Activated T-cell treated with anti-CD3 and anti-CD28 coated beads for 48 hours (primary cell): ENCODE measurements at regions not wholly inside any gene's neighbourhood (a gene's known extent, or its start where the extent isn't known, plus 50 kb on each side); places are given as distances from the start of the nearest gene placed in this dataset.
"Not testable (repeated sequence)": the region's sequence is repeated elsewhere in the genome, so short reads cannot be mapped to it uniquely, and the experiment has no call there.

Source experiments
- DNase-seq: peaks from one replicate; pipeline ENCODE4 v3.0.0-alpha.2; 2020; ENCODE audit warnings: low read depth

GRCh38 chr4:81595798-81596610, 124.3 kb upstream of the RASGEF1B start:
- DNase-seq, result no peak

- no peak for DNase-seq
Measured at GRCh38 chr4:81595287-81595686, 123.6 kb upstream of the RASGEF1B start.

DNA sequence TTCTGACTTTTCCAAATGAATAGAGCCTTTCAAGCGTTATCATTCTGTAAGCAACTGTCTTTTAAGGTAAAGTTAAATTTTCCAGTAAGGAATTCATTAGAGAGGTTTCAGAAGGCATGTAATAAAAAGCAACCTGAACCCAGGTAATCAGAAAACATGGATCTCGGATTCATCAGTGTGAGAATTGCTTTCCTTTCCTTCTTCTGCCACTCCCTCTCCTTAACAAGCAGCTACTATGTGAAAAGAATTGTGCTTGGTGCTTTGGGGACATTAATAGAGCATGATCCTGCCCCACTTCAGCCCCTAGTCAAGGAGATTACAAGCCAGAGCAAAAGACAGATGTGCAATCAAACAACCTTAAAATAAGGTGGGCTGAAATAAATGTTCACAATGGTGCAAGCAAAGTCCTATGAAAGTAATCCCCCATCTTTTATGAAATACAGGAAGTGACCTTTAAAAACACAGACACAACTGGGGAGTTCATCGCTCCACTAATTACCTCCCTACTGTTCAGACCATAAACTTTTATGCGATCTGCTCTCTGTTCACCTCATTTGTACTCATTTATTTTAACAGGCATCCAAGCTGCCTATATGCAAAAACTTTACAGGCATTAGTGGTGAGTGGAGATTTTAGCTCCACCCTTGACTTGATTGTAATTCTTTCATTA, 122.9 kb upstream of the RASGEF1B start:
- DNase-seq, result no peak

- no peak for DNase-seq
Measured at GRCh38 chr4:81592701-81593100, 121.0 kb upstream of the RASGEF1B start.

- DNase-seq, result no peak
Measured at GRCh38 chr4:81590596-81590995, 118.9 kb upstream of the RASGEF1B start.

- no peak for DNase-seq
Measured at GRCh38 chr4:81589262-81589661, 117.6 kb upstream of the RASGEF1B start.

- DNase-seq, result no peak
Measured at GRCh38 chr4:81586706-81587105, 115.0 kb upstream of the RASGEF1B start.

DNA sequence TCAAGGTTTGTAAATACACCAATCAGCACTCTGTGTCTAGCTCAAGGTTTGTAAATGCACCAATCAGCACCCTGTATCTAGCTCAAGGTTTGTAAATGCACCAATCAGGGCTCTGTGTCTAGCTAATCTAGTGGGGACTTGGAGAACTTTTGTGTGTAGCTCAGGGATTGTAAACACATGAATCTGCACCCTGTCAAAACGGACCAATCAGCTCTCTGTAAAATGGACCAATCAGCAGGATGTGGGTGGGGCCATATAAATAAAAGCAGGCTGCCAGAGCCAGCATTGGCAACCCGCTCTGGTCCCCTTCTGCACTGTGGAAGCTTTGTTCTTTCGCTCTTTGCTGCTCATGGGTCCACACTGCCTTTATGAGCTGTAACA, 109.3 kb upstream of the RASGEF1B start:
- not testable (repeated sequence) for DNase-seq

DNA sequence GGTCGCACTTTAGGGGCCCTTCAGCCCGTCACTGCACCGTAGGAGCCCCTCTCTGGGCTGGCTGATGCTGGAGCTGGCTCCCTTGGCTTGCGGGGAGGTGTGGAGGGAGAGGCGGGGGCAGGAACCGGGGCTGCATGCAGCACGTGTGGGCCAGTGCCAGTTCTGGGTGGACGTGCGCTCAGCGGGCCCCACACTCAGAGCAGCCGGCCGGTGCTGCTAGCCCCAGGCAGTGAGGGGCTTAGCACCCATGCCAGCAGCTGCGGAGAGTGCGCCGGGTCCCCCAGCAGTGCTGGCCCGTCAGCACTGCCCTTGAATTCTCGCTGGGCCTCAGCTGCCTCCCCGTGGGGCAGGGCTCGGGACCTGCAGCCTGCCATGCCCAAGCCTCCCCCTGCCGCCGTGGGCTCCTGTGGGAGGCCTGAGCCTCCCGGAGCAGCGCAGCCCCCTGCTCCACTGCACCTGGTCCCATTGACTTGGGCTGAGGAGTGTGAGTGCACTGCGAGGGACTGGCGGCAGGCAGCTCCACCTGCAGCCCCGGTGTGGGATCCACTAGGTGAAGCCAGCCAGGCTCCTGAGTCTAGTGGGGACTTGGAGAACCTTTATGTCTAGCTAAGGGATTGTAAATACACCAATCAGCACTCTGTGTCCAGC, 108.8 kb upstream of the RASGEF1B start:
- no peak for DNase-seq

- no peak for DNase-seq
Measured at GRCh38 chr4:81577392-81577791, 105.7 kb upstream of the RASGEF1B start.

DNA sequence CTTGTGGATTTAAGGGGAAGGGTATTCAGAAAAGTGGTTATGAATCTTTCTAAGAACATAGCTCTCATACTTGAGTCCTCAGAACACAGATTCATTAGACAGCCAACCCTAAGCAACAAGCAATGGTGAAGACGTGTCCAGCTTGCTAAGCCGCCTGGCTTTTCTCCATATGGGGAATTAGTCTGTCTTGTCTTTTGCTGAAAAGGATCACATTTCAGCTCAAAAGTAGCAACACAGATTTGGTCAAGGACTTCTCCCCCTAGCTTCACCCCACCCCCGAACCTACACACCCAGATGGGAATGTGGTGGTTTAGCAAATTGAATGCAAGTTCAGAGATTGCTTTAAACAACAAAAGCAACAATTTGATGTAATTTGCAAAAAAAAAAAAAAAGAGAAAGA, 103.3 kb upstream of the RASGEF1B start:
- DNase-seq, result no peak

DNA sequence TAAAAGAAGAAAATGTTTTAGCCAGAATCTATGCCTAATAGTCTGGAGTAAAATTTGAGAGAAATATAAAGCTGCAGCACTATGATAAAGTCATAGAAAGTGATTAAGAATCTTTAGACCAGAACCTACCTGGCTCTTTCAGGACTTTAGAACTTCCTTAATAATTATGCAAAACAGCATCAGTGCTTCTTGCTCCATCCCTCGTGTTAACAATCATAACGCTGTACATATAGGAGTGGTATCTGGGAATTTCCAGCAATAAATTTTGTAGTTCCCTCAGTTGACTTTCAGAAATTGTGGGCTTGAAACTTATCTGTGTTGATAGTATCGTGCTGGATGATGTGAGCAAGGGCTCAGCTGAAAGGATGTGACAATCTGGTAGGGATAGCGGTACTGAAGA, 102.1 kb upstream of the RASGEF1B start:
- no peak for DNase-seq

- DNase-seq, result no peak
Measured at GRCh38 chr4:81572402-81572801, 100.7 kb upstream of the RASGEF1B start.

GRCh38 chr4:81571105-81571504, 99.4 kb upstream of the RASGEF1B start:
- no peak for DNase-seq

DNA sequence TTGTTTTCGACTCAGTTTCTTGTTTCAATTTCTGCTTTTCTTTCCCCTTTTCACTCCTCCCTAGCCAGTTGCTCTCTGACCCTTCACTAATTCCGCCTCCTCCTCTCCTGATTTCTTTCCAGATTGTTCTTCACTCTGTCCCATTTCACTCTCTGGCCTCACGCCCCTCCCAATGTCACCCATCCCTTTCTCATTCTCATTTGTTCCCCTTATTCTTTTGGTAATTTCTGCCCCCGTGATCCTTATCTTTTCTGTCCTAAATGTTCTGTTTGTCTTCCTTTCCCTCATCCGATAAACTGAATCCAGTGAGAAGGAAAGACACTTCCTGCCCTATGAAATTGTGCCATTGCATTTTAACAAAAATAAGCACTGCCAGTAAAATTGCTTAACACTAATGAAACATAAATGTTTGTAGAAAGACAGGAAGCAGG, 94.5 kb upstream of the RASGEF1B start:
- DNase-seq, result no peak

DNA sequence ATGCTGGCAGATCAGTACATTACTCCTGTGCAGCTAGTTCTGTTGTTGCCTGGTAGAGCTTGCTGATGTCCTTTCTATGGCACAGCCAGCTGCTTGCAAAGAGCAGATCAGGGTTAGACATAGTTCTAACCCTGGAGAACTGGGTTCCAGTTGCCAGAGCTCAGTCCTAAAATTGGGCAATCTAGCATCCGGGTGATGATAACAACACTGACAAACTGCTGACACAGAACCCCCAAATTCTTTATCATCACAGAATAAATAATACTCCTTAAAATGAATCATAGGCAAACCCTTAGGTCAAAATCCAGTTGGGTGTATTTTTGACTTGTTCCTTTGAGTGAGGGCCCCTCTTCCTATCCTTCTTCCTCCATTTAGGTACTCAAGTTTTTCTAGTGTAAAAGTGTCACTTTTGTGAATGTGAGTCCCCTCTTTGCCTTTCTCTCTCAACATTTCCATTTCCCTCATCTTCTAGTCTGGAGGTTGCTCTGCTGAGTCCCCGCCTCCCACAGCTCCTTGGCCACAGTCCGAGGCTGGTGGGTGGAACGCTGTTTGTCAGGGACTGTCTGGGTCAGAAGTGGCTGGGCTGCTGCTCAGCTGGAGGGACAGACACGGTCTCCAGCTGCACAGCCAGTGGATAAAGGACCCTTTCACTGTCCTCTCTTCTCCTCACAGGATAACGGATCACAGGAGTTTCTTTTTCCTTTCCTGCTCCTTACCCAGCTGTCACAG, 93.6 kb upstream of the RASGEF1B start:
- no peak for DNase-seq

- DNase-seq, result no peak
Measured at GRCh38 chr4:81564025-81564424, 92.3 kb upstream of the RASGEF1B start.

GRCh38 chr4:81562093-81562492, 90.4 kb upstream of the RASGEF1B start:
- no peak for DNase-seq

- DNase-seq, result no peak
Measured at GRCh38 chr4:81557306-81557705, 85.6 kb upstream of the RASGEF1B start.

GRCh38 chr4:81555489-81555888, 83.8 kb upstream of the RASGEF1B start:
- no peak for DNase-seq

DNA sequence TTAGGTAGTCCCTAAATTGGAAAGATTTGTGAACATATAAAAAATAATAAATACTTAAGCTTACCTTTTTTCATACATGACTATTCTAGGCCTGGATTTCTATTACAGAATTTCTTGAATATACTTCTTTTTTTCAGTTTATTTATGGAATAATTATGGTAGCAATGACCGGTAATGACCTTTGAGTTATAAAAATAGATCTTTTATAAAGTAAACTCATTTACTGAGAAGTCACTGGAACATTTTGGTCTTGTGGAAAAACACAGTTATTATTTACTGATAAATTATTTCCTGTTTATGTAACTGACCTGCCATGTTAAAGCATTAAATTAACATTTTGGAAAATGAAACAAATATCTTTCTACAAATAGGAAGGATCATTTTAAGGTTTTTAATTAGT, 80.4 kb upstream of the RASGEF1B start:
- no peak for DNase-seq

DNA sequence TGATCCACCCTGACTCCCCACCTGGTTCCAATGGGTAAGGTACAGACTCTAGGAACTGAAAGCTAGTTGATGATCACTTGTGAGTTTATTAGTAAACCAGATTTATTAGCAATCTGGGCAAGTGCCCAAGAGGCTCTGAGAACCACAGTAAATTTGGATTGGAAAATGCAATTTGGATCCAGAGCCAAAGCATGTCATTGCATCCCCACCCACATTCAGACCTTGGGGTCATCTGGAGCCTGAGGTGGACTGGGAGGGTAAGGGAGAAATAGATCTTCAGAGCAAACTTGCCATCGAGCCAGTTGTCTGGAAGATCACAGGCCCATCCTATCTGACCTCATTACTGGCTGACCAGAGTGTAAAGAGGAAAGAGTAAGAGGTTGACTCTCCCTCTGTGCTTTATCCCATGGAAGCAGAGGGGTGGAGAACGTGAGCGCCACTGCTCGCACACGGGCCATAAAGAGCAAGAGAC, 78.7 kb upstream of the RASGEF1B start:
- DNase-seq, result no peak
